HepG2 (cell line): ENCODE measurements at regions not wholly inside any gene's neighbourhood (a gene's known extent, or its start where the extent isn't known, plus 50 kb on each side); places are given as distances from the start of the nearest gene placed in this dataset.

ENCODE experiments used
- ATAC-seq: fragments of 200-7000 bp; cut with Tn5 transposase; 3 replicates; pipeline ENCODE4 v1.9.1; 2020; ENCODE audit warnings: mild to moderate bottlenecking, moderate library complexity
- BruUV-seq: library from RNA; stranded (reverse); fragments of 400-500 nt; replicated peaks from 2 replicates; lab custom pipeline; 2021; lab: Mats Ljungman, UMichigan
- CTCF ChIA-PET: fragments of 300-600 bp; formaldehyde crosslinking; extraction: SDS; loops from one replicate; lab custom pipeline; 2021; ENCODE audit warnings: low total read pairs, inconsistent platforms, low intra/inter-chr PET ratio; lab: Yijun Ruan, JAX
- POLR2A ChIA-PET: fragments of 350-600 bp; sonication (Branson Sonifier 250); formaldehyde crosslinking; loops from one replicate; lab custom pipeline; 2020; ENCODE audit warnings: antibody characterized with exemption, inconsistent platforms; lab: Yijun Ruan, JAX
- DNase-seq: peaks from one replicate; pipeline ENCODE4 v3.0.0-alpha.2; 2015; ENCODE audit warnings: low spot score
- FAIRE-seq: peaks from 3 replicates; lab custom pipeline; 2011; peaks lifted over from hg19 to GRCh38; lab: Jason Lieb, UNC
- H2AFZ ChIP-seq: one replicate; pipeline ENCODE4 v1.6.1; 2011; ENCODE audit warnings: low read length, inconsistent platforms
- H3K27ac ChIP-seq: fragments of 300-600 bp; 3 replicates; pipeline ENCODE4 v1.8.0; 2011; ENCODE audit warnings: mixed run types, mild to moderate bottlenecking, mixed read lengths, low read length, inconsistent platforms; ENCODE audit not compliant: insufficient read depth; ENCODE audit errors: extremely low read length
- H3K27me3 ChIP-seq, 2 experiments: fragments of 200-600 bp in 1 of 2; 2 replicates in 1 of 2; 3 replicates in 1 of 2; pipeline versions ENCODE4 v1.6.0 to v1.8.0; 2011; ENCODE audit warnings: low read length in 2 of 2, mild to moderate bottlenecking in 2 of 2, moderate library complexity in 2 of 2, inconsistent platforms in 1 of 2; ENCODE audit not compliant: insufficient read depth in 2 of 2, control insufficient read depth in 1 of 2
- H3K36me3 ChIP-seq, 2 experiments: fragments of 200-600 bp in 1 of 2; replicated peaks in 1 of 2; 2 replicates in 1 of 2; 3 replicates in 1 of 2; pipeline versions ENCODE4 v1.5.1 to v1.8.0; 2011; ENCODE audit warnings: low read length in 2 of 2, inconsistent platforms in 1 of 2; ENCODE audit not compliant: insufficient read depth in 2 of 2, control insufficient read depth in 1 of 2
- H3K4me1 ChIP-seq: 2 replicates; pipeline ENCODE4 v1.5.1; 2012; ENCODE audit warnings: low read length, inconsistent platforms; ENCODE audit not compliant: insufficient read depth
- H3K4me2 ChIP-seq: 2 replicates; pipeline ENCODE4 v1.6.0; 2011; ENCODE audit warnings: low read depth, low read length, inconsistent platforms
- H3K4me3 ChIP-seq, 3 experiments: fragments of 200-600 bp in 1 of 3; sonication (generic), shearing (Covaris generic) in 1 of 3; replicated peaks in 1 of 3; 2 replicates each; pipeline ENCODE4 v1.5.1; 2011 to 2016; ENCODE audit warnings: low read length in 3 of 3, inconsistent platforms in 2 of 3, low read depth in 2 of 3, mild to moderate bottlenecking in 2 of 3, control low read depth in 1 of 3, mixed read lengths in 1 of 3; ENCODE audit not compliant: insufficient read depth in 1 of 3
- H3K79me2 ChIP-seq: one replicate; pipeline ENCODE4 v1.6.1; 2011; ENCODE audit warnings: low read length, inconsistent platforms; ENCODE audit not compliant: insufficient read depth
- H3K9ac ChIP-seq: 2 replicates; pipeline ENCODE4 v1.6.0; 2011; ENCODE audit warnings: mild to moderate bottlenecking, low read depth, low read length, inconsistent platforms; ENCODE audit not compliant: insufficient read depth
- H3K9me3 ChIP-seq: 2 replicates; pipeline ENCODE4 v1.5.1; 2012; ENCODE audit warnings: mild to moderate bottlenecking, low read length
- H4K20me1 ChIP-seq: 2 replicates; pipeline ENCODE4 v1.6.0; 2011; ENCODE audit warnings: inconsistent platforms, mild to moderate bottlenecking, low read length, moderate library complexity; ENCODE audit not compliant: insufficient read depth
- CBFB ChIP-seq: sonication (generic); formaldehyde crosslinking; IDR thresholded peaks from 2 replicates; pipeline ENCODE4 v1.4.0; 2020; ENCODE audit warnings: missing genetic modification reagents
- CEBPB ChIP-seq: IDR thresholded peaks from 2 replicates; pipeline ENCODE4 v1.6.1; 2011; ENCODE audit warnings: low read depth, low read length, improper control_type of control experiment, borderline replicate concordance
- CEBPG ChIP-seq: IDR thresholded peaks from 2 replicates; pipeline ENCODE4 v1.6.1; 2016
- DMAP1 ChIP-seq: IDR thresholded peaks from 2 replicates; pipeline ENCODE4 v1.6.1; 2016
- SP1 ChIP-seq, 2 experiments: fragments of 450-650 bp in 1 of 2; sonication (generic) in 1 of 2; formaldehyde crosslinking in 1 of 2; IDR thresholded peaks; 2 replicates each; pipeline versions ENCODE4 v1.4.0 to v1.6.1; 2016 to 2020; ENCODE audit warnings: missing genetic modification reagents in 1 of 2
- STAG1 ChIP-seq: sonication (generic); formaldehyde crosslinking; IDR thresholded peaks from 2 replicates; pipeline ENCODE4 v1.4.0; 2020; ENCODE audit warnings: missing genetic modification reagents
- ZFP36 ChIP-seq: fragments of 150-350 bp; IDR thresholded peaks from 2 replicates; pipeline ENCODE4 v1.6.1; 2018; ENCODE audit warnings: borderline replicate concordance, low read length, low read depth; ENCODE audit not compliant: partially characterized antibody
- WGBS: methylation state at CpG from one replicate; pipeline ENCODE4 v1.1.6; 2017; ENCODE audit warnings: low lambda C conversion rate; 5-methylcytosine and 5-hydroxymethylcytosine counted together
- in situ Hi-C: cut with HindIII; loops from 2 replicates; pipeline ENCODE4 v1.10.0; 2017; ENCODE audit warnings: low pct_unique_long_range_greater_than_20kb; ENCODE audit not compliant: extremely low pct_ligation_motif_present
- intact Hi-C: fragments of 100-400 bp; cut with micrococcal nuclease; formaldehyde crosslinking; loops from one replicate; pipeline ENCODE4 v1.10.0; 2022; ENCODE audit not compliant: unreplicated experiment
- TF ChIP-seq, protein P1 (sequence below): sonication (generic); formaldehyde crosslinking; IDR thresholded peaks from 2 replicates; pipeline ENCODE4 v1.5.0; 2020; ENCODE audit warnings: mild to moderate bottlenecking, missing genetic modification reagents, moderate library complexity
- TF ChIP-seq, protein P2 (sequence below): sonication (generic); formaldehyde crosslinking; IDR thresholded peaks from 2 replicates; pipeline ENCODE4 v1.4.0; 2020; ENCODE audit warnings: mild to moderate bottlenecking, missing genetic modification reagents, borderline replicate concordance

DNA sequence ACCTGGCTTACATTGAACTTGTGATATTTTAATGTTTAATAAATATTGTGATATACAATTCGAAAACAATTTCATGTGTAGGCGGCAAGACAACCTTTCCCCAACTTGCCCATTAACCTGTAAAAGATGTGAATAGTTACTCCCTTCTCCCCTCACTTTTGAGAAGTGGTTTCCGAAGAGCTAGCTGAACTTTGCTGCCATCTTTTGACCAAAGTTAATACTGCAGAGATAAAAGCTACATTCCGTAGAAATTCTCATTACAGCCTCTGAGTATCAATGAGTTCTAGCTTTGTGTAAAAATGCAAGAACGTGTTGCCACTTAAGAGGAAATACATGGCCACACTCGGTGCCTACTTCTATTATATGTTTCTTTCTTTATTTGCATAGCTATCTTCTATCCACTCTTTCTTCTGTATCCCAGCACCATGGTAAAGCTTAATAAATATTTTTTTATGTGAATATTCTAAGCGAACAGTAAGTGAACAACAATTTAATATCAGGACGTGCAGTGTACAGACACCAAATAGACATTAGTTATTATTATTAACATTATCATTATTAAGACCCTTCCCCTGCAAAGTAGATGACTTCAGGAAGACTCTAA, 105.1 kb upstream of the TMEM260 start (continued):
- TF ChIP-seq CBFB (CRISPR knock-in tag) (no peak), ZFP36 (no peak)

DNA sequence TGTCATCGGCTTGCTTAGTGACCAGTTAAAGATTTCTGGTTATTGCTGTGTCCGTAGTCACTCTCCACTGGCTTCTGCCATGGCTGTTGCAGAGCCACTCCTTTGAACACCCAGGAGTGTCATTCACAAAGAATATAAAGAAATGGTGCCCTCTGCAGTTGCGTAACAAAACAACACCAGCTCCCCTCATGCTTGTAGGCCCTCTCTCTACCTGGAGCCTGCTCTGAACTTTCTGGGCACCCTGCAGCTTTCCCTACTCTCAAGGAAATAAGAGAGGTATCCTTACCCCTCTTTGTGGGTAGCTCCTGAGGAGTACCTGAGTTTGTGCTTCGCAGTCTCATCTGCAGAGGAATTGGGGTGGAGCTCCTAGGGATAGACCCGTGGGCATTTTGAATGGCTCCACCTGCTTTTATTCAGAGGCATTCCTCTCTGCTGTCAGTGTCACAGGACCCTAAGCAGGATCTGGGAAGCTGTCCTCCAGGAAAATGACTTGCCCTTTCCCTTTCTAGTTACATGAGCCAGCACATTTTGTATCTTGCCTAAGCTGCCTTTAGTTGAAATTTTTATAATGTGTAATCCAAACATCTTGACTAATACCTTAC, 97.2 kb upstream of the TMEM260 start:
- CTCF ChIA-PET = no interaction called here
- BruUV-seq = no TSS peak
- H3K4me3 ChIP-seq = no peak overlapping the region
- no peak for TF ChIP-seq SP1 (IDR thresholded peaks at IDR 0.05)
- no peak for TF ChIP-seq SP1 (CRISPR knock-in tag; IDR thresholded peaks at IDR 0.05)
- TF ChIP-seq, protein P1, sequence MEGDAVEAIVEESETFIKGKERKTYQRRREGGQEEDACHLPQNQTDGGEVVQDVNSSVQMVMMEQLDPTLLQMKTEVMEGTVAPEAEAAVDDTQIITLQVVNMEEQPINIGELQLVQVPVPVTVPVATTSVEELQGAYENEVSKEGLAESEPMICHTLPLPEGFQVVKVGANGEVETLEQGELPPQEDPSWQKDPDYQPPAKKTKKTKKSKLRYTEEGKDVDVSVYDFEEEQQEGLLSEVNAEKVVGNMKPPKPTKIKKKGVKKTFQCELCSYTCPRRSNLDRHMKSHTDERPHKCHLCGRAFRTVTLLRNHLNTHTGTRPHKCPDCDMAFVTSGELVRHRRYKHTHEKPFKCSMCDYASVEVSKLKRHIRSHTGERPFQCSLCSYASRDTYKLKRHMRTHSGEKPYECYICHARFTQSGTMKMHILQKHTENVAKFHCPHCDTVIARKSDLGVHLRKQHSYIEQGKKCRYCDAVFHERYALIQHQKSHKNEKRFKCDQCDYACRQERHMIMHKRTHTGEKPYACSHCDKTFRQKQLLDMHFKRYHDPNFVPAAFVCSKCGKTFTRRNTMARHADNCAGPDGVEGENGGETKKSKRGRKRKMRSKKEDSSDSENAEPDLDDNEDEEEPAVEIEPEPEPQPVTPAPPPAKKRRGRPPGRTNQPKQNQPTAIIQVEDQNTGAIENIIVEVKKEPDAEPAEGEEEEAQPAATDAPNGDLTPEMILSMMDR (CRISPR knock-in tag) = 0 out of 2 replicates have a peak, but pooled peaks have one; percentile 15
- peak; percentile 47; the same call in 1 of the 2 replicates for TF ChIP-seq CEBPB
- no peak for TF ChIP-seq DMAP1 (CRISPR knock-in tag)
- TF ChIP-seq CEBPG (CRISPR knock-in tag) = peak; percentile 27; the same call in 1 of the 2 replicates
- peak; percentile 28 for TF ChIP-seq STAG1 (CRISPR knock-in tag)
- TF ChIP-seq, protein P2, sequence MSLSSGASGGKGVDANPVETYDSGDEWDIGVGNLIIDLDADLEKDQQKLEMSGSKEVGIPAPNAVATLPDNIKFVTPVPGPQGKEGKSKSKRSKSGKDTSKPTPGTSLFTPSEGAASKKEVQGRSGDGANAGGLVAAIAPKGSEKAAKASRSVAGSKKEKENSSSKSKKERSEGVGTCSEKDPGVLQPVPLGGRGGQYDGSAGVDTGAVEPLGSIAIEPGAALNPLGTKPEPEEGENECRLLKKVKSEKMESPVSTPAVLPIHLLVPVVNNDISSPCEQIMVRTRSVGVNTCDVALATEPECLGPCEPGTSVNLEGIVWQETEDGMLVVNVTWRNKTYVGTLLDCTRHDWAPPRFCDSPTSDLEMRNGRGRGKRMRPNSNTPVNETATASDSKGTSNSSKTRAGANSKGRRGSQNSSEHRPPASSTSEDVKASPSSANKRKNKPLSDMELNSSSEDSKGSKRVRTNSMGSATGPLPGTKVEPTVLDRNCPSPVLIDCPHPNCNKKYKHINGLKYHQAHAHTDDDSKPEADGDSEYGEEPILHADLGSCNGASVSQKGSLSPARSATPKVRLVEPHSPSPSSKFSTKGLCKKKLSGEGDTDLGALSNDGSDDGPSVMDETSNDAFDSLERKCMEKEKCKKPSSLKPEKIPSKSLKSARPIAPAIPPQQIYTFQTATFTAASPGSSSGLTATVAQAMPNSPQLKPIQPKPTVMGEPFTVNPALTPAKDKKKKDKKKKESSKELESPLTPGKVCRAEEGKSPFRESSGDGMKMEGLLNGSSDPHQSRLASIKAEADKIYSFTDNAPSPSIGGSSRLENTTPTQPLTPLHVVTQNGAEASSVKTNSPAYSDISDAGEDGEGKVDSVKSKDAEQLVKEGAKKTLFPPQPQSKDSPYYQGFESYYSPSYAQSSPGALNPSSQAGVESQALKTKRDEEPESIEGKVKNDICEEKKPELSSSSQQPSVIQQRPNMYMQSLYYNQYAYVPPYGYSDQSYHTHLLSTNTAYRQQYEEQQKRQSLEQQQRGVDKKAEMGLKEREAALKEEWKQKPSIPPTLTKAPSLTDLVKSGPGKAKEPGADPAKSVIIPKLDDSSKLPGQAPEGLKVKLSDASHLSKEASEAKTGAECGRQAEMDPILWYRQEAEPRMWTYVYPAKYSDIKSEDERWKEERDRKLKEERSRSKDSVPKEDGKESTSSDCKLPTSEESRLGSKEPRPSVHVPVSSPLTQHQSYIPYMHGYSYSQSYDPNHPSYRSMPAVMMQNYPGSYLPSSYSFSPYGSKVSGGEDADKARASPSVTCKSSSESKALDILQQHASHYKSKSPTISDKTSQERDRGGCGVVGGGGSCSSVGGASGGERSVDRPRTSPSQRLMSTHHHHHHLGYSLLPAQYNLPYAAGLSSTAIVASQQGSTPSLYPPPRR (CRISPR knock-in tag) = no peak
- no peak overlapping the region for H3K9ac ChIP-seq
- H2AFZ ChIP-seq = no peak overlapping the region
- DNase-seq (no peak), ATAC-seq (peak; percentile 53), FAIRE-seq (no peak)
- no peaks in the 10 kb centered on the region for H3K27me3 ChIP-seq
- POLR2A ChIA-PET = no interaction called here
- no peaks in the 10 kb centered on the region for H3K36me3 ChIP-seq
- H4K20me1 ChIP-seq = no peaks in the 10 kb centered on the region
- H3K4me1 ChIP-seq = no peaks in the 10 kb centered on the region
- no peak overlapping the region for H3K27ac ChIP-seq
- intact Hi-C loops (no loop called here), in situ Hi-C loops (no loop called here)
- no peak overlapping the region for H3K4me2 ChIP-seq
- 18% methylated on average over 5 of the region's 5 CpGs for WGBS
- no peaks in the 10 kb centered on the region for H3K9me3 ChIP-seq
- no peaks in the 10 kb centered on the region for H3K79me2 ChIP-seq
